SK-N-SH (cell line): ENCODE measurements at regions not wholly inside any gene's neighbourhood (a gene's known extent, or its start where the extent isn't known, plus 50 kb on each side); places are given as distances from the start of the nearest gene placed in this dataset.

Source experiments
- CTCF ChIA-PET: fragments of 300-600, 350-600 bp; formaldehyde crosslinking; extraction: SDS; loops from one replicate; lab custom pipeline; 2021; lab: Yijun Ruan, JAX
- POLR2A ChIA-PET: fragments of 350-600 bp; sonication (Branson Sonifier 250); formaldehyde crosslinking; extraction: SDS; loops from one replicate; lab custom pipeline; 2020; ENCODE audit warnings: antibody characterized with exemption, inconsistent platforms; lab: Yijun Ruan, JAX
- DNase-seq: peaks from one replicate; pipeline ENCODE4 v3.0.0; 2012
- H2AFZ ChIP-seq: fragments of 200-600 bp; sonication (generic); 2 replicates; pipeline ENCODE4 v1.8.1; 2016; ENCODE audit warnings: antibody characterized with exemption, mild to moderate bottlenecking, low read depth
- H3F3A ChIP-seq: fragments of 200-600 bp; sonication (generic); replicated peaks from 2 replicates; pipeline ENCODE3; 2016; ENCODE audit warnings: antibody characterized with exemption, mild to moderate bottlenecking; ENCODE audit not compliant: insufficient read depth
- H3K27ac ChIP-seq, 2 experiments: fragments of 200-500 bp in 1 of 2; fragments of 200-600 bp in 1 of 2; sonication (Bioruptor generic) in 1 of 2; sonication (generic), shearing (Covaris generic) in 1 of 2; 2 replicates each; pipeline versions ENCODE4 v1.5.1 to v1.6.1; 2014 to 2016; ENCODE audit warnings: low read depth in 2 of 2, inconsistent platforms in 1 of 2, low read length in 1 of 2, mild to moderate bottlenecking in 1 of 2, mixed read lengths in 1 of 2
- H3K27me3 ChIP-seq: fragments of 200-600 bp; sonication (generic), shearing (Covaris generic); 2 replicates; pipeline ENCODE4 v1.6.1; 2016; ENCODE audit warnings: mixed run types; ENCODE audit not compliant: insufficient read depth
- H3K36me3 ChIP-seq, 2 experiments: fragments of 200-500 bp in 1 of 2; fragments of 200-600 bp in 1 of 2; sonication (Bioruptor generic) in 1 of 2; sonication (generic) in 1 of 2; replicated peaks in 1 of 2; 2 replicates each; pipeline versions ENCODE3 to v1.5.1; 2014 to 2016; ENCODE audit warnings: low read length in 1 of 2, mild to moderate bottlenecking in 1 of 2; ENCODE audit not compliant: insufficient read depth in 2 of 2, control insufficient read depth in 1 of 2
- H3K4me1 ChIP-seq, 2 experiments: fragments of 200-500 bp in 1 of 2; fragments of 200-600 bp in 1 of 2; sonication (Bioruptor generic) in 1 of 2; sonication (generic), shearing (Covaris generic) in 1 of 2; 2 replicates each; pipeline versions ENCODE4 v1.5.1 to v1.6.1; 2014 to 2016; ENCODE audit warnings: low read depth in 1 of 2, low read length in 1 of 2, mixed run types in 1 of 2; ENCODE audit not compliant: insufficient read depth in 2 of 2, control insufficient read depth in 1 of 2
- H3K4me2 ChIP-seq: fragments of 200-600 bp; sonication (generic), shearing (Covaris generic); 2 replicates; pipeline ENCODE4 v1.6.1; 2017; ENCODE audit warnings: mixed run types
- H3K4me3 ChIP-seq, 2 experiments: fragments of 200-500 bp in 1 of 2; fragments of 200-600 bp in 1 of 2; sonication (Bioruptor generic) in 1 of 2; sonication (generic), shearing (Covaris generic) in 1 of 2; 2 replicates each; pipeline versions ENCODE4 v1.5.1 to v1.8.1; 2014 to 2016; ENCODE audit warnings: low read depth in 2 of 2, inconsistent platforms in 1 of 2, low read length in 1 of 2, mild to moderate bottlenecking in 1 of 2, mixed read lengths in 1 of 2, moderate library complexity in 1 of 2
- H3K79me2 ChIP-seq: fragments of 200-600 bp; sonication (generic); 2 replicates; pipeline ENCODE4 v1.8.1; 2017; ENCODE audit warnings: mild to moderate bottlenecking; ENCODE audit not compliant: insufficient read depth
- H3K9ac ChIP-seq: fragments of 200-600 bp; sonication (generic); 2 replicates; pipeline ENCODE4 v1.6.1; 2017; ENCODE audit warnings: mixed run types
- H3K9me2 ChIP-seq: fragments of 200-600 bp; sonication (generic); 2 replicates; pipeline ENCODE4 v1.6.1; 2017; ENCODE audit warnings: mixed run types
- H3K9me3 ChIP-seq: fragments of 200-600 bp; sonication (generic); 2 replicates; pipeline ENCODE4 v1.6.1; 2017; ENCODE audit warnings: mixed run types, mild to moderate bottlenecking, moderate library complexity
- H4K20me1 ChIP-seq: fragments of 200-600 bp; sonication (generic); 2 replicates; pipeline ENCODE4 v1.6.1; 2017; ENCODE audit warnings: mild to moderate bottlenecking, mixed run types; ENCODE audit not compliant: insufficient read depth
- CHD2 ChIP-seq: fragments of 150-350 bp; IDR thresholded peaks from 2 replicates; pipeline ENCODE4 v1.6.1; 2018; ENCODE audit warnings: low read length; ENCODE audit not compliant: partially characterized antibody
- ELF1 ChIP-seq: IDR thresholded peaks from 2 replicates; pipeline ENCODE4 v1.4.0; 2012
- EP300 ChIP-seq, 2 experiments: IDR thresholded peaks; 2 replicates each; pipeline versions ENCODE4 v1.4.0 to v1.6.1; 2012; ENCODE audit warnings: borderline replicate concordance in 1 of 2, low read depth in 1 of 2, low read length in 1 of 2
- EZH2phosphoT487 ChIP-seq: fragments of 200-600 bp; sonication (generic); IDR thresholded peaks from 2 replicates; pipeline ENCODE4 v1.6.1; 2017; ENCODE audit warnings: low read depth, mixed run types, mild to moderate bottlenecking, antibody characterized with exemption, moderate library complexity, borderline replicate concordance
- FOXJ3 ChIP-seq: sonication (generic); formaldehyde crosslinking; IDR thresholded peaks from 2 replicates; pipeline ENCODE4 v1.5.1; 2020; ENCODE audit warnings: mild to moderate bottlenecking, missing genetic modification reagents
- FOXM1 ChIP-seq: IDR thresholded peaks from 2 replicates; pipeline ENCODE4 v1.4.0; 2012; ENCODE audit warnings: low read depth, mild to moderate bottlenecking
- GABPA ChIP-seq: IDR thresholded peaks from 2 replicates; pipeline ENCODE4 v1.4.0; 2012; ENCODE audit warnings: low read depth, mild to moderate bottlenecking
- MEF2A ChIP-seq: IDR thresholded peaks from 2 replicates; pipeline ENCODE4 v1.4.0; 2012; ENCODE audit warnings: low read depth, borderline replicate concordance
- NFIC ChIP-seq: IDR thresholded peaks from 2 replicates; pipeline ENCODE4 v1.4.0; 2012; ENCODE audit warnings: borderline replicate concordance
- PBX3 ChIP-seq: IDR thresholded peaks from 2 replicates; pipeline ENCODE4; 2012
- RAD21 ChIP-seq: IDR thresholded peaks from 2 replicates; pipeline ENCODE4 v1.6.1; 2012; ENCODE audit warnings: mild to moderate bottlenecking, low read length
- REST ChIP-seq: IDR thresholded peaks from 2 replicates; pipeline ENCODE4 v1.6.1; 2012; ENCODE audit warnings: mild to moderate bottlenecking, low read depth, low read length, moderate library complexity
- RFX5 ChIP-seq: IDR thresholded peaks from 2 replicates; pipeline ENCODE4 v1.6.1; 2012; ENCODE audit warnings: mild to moderate bottlenecking, improper control_type of control experiment, low read length
- SMC3 ChIP-seq: IDR thresholded peaks from 2 replicates; pipeline ENCODE4 v1.6.1; 2012; ENCODE audit warnings: low read depth, low read length, improper control_type of control experiment
- TEAD4 ChIP-seq: IDR thresholded peaks from 2 replicates; pipeline ENCODE4 v1.4.0; 2012; ENCODE audit warnings: mild to moderate bottlenecking, borderline replicate concordance; ENCODE audit not compliant: insufficient read depth
- USF1 ChIP-seq: IDR thresholded peaks from 2 replicates; pipeline ENCODE4 v1.4.0; 2012; ENCODE audit warnings: low read depth, borderline replicate concordance
- ZBTB33 ChIP-seq: IDR thresholded peaks from 2 replicates; pipeline ENCODE4 v1.4.0; 2012; ENCODE audit warnings: low read depth, borderline replicate concordance
- WGBS: methylation state at CpG from one replicate; pipeline ENCODE4 v1.1.6; 2017; ENCODE audit warnings: low lambda C conversion rate; 5-methylcytosine and 5-hydroxymethylcytosine counted together

- no peaks in the 10 kb centered on the region for H3K9me3 ChIP-seq
- ChIA-PET CTCF (no interaction called here), POLR2A (no interaction called here)
- 5% methylated on average over 3 of the region's 3 CpGs for WGBS
- no peaks in the 10 kb centered on the region for H3K79me2 ChIP-seq
- H3K9me2 ChIP-seq = no peaks in the 10 kb centered on the region
- DNase-seq = no peak
- H3F3A ChIP-seq = no peaks in the 10 kb centered on the region
- no peaks in the 10 kb centered on the region for H4K20me1 ChIP-seq
- no peak overlapping the region for H3K4me2 ChIP-seq
- no peak overlapping the region for H3K4me3 ChIP-seq
- TF ChIP-seq RAD21 (no peak), FOXJ3 (no peak), REST (no peak), EP300 (IDR thresholded peaks at IDR 0.05; ENCODE audit: borderline replicate concordance in 1 of 2, low read depth in 1 of 2, low read length in 1 of 2) (no peak), TEAD4 (no peak), CHD2 (no peak), EZH2phosphoT487 (no peak), ZBTB33 (no peak), PBX3 (no peak), SMC3 (no peak), GABPA (no peak), FOXM1 (no peak), ELF1 (no peak), USF1 (no peak), MEF2A (no peak), RFX5 (no peak), NFIC (no peak)
- no peaks in the 10 kb centered on the region for H3K36me3 ChIP-seq
- no peak overlapping the region for H3K9ac ChIP-seq
- no peak overlapping the region for H3K27ac ChIP-seq
- no peaks in the 10 kb centered on the region for H3K4me1 ChIP-seq
- no peak overlapping the region for H2AFZ ChIP-seq
- H3K27me3 ChIP-seq = peaks cover 7% of the 10 kb centered on the region; the same call in 1 of the 2 replicates
These were observed 123.3 kb upstream of the TMEM161B start for GRCh38 chr5:88391991-88392390.
